Stimulated activated CD4-positive, alpha-beta T cell treated with anti-CD3 and anti-CD28 coated beads, TNF-alpha, amount 100 ng/mL, for 1 hour (primary cell): ENCODE measurements at regions not wholly inside any gene's neighbourhood (a gene's known extent, or its start where the extent isn't known, plus 50 kb on each side); places are given as distances from the start of the nearest gene placed in this dataset.
"Not testable (repeated sequence)": the region's sequence is repeated elsewhere in the genome, so short reads cannot be mapped to it uniquely, and the experiment has no call there.

Source experiments
- DNase-seq, 3 donors: peaks; one replicate each; pipeline ENCODE4 v3.0.0-alpha.2; 2020; ENCODE audit warnings: low read depth in 3 of 3, low spot score in 1 of 3

- no peak for DNase-seq
Measured at GRCh38 chr5:118076490-118076889, 911.9 kb downstream of the DTWD2 start.

- no peak for DNase-seq
Measured at GRCh38 chr5:118070041-118070440, 918.3 kb downstream of the DTWD2 start.

GRCh38 chr5:118069452-118069851, 918.9 kb downstream of the DTWD2 start:
- no peak for DNase-seq

GRCh38 chr5:118068886-118069285, 919.5 kb downstream of the DTWD2 start:
- no peak for DNase-seq

- DNase-seq: not testable (repeated sequence)
Measured at GRCh38 chr5:118063836-118064235, 924.5 kb downstream of the DTWD2 start.

- no peak for DNase-seq
Measured at GRCh38 chr5:118060833-118061232, 927.5 kb downstream of the DTWD2 start.

GRCh38 chr5:118052503-118052902, 935.8 kb downstream of the DTWD2 start:
- no peak for DNase-seq

GRCh38 chr5:118044169-118044568, 944.2 kb downstream of the DTWD2 start:
- no peak for DNase-seq

- DNase-seq: no peak
Measured at GRCh38 chr5:118043531-118043930, 944.8 kb downstream of the DTWD2 start.

- DNase-seq: no peak
Measured at GRCh38 chr5:118042076-118042475, 946.3 kb downstream of the DTWD2 start.

- DNase-seq: no peak
Measured at GRCh38 chr5:118040496-118040895, 947.9 kb downstream of the DTWD2 start.

- no peak for DNase-seq
Measured at GRCh38 chr5:118033686-118034338, 954.5 kb downstream of the DTWD2 start.

- DNase-seq: no peak
Measured at GRCh38 chr5:118029807-118030206, 958.5 kb downstream of the DTWD2 start.

- DNase-seq: no peak
Measured at GRCh38 chr5:118022062-118022461, 966.3 kb downstream of the DTWD2 start.

- DNase-seq: no peak
Measured at GRCh38 chr5:118017536-118017935, 970.8 kb downstream of the DTWD2 start.

GRCh38 chr5:118016396-118016795, 972.0 kb downstream of the DTWD2 start:
- no peak for DNase-seq

GRCh38 chr5:118015511-118015910, 972.8 kb downstream of the DTWD2 start:
- no peak for DNase-seq

GRCh38 chr5:118009741-118010297, 978.5 kb downstream of the DTWD2 start:
- DNase-seq: no peak

- no peak for DNase-seq
Measured at GRCh38 chr5:118008779-118009178, 979.6 kb downstream of the DTWD2 start.

- no peak for DNase-seq
Measured at GRCh38 chr5:118007262-118007661, 981.1 kb downstream of the DTWD2 start.

- no peak for DNase-seq
Measured at GRCh38 chr5:118006219-118006618, 982.1 kb downstream of the DTWD2 start.

GRCh38 chr5:117999939-118000549, 988.3 kb downstream of the DTWD2 start:
- no peak for DNase-seq

GRCh38 chr5:117982691-117983090, 1005.7 kb downstream of the DTWD2 start:
- no peak for DNase-seq
